Bronchial epithelial cell (primary cell): ENCODE measurements at regions not wholly inside any gene's neighbourhood (a gene's known extent, or its start where the extent isn't known, plus 50 kb on each side); places are given as distances from the start of the nearest gene placed in this dataset.
A peak's percentile ranks its signal among the peaks of the same experiment; 100 is the strongest.
"Not testable (repeated sequence)": the region's sequence is repeated elsewhere in the genome, so short reads cannot be mapped to it uniquely, and the experiment has no call there.

Experiments
- DNase-seq: peaks from one replicate; pipeline ENCODE4 v3.0.0-alpha.2; 2010; ENCODE audit warnings: low read depth
- FAIRE-seq: peaks from 2 replicates; lab custom pipeline; 2011; peaks lifted over from hg19 to GRCh38; lab: Jason Lieb, UNC
- H3K27me3 ChIP-seq: 2 replicates; pipeline ENCODE4 v1.5.1; 2011; ENCODE audit warnings: low read length; ENCODE audit not compliant: control insufficient read depth, insufficient read depth
- H3K36me3 ChIP-seq: 2 replicates; pipeline ENCODE4 v1.5.1; 2011; ENCODE audit warnings: low read length; ENCODE audit not compliant: control insufficient read depth, insufficient read depth
- H3K4me3 ChIP-seq: 2 replicates; pipeline ENCODE4 v1.5.1; 2011; ENCODE audit warnings: mild to moderate bottlenecking, low read depth, low read length, control low read depth
- TF ChIP-seq, protein P1 (sequence below): IDR thresholded peaks from 2 replicates; pipeline ENCODE4 v1.5.1; 2011; ENCODE audit warnings: mild to moderate bottlenecking, moderate library complexity, low read length, control low read depth, inconsistent platforms; ENCODE audit not compliant: insufficient read depth, severe bottlenecking

DNA sequence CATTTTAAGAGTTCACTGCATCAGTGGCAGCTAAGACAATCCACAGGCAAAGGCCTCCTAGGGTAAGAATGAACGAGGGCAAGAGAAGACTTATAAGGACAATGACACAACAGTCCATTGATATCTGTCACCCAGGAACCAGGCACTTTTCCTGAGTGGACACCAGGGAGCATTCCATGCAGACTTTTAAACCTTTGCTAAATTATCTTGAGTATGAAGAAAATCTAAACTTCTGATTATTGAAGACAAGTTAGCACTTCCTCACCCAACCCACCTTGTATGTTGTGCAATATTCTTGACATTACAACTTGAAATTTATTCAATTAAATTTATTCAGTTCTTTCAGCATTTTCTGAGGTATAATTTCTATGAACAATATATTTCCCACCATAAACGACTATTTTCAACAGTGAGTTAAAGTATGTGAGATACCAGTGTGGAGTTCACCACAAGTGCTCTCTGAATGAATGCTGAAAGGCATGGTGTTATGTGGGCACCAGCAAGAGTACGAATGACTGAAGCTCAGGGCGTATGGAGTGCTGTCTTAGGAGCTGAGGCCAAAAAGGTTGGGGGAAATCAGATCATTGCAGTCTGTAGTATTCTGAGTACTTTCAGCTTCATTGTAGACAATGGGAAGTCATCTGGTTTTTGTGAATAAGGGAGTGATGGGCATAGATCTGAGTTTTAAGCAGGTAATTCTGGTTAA, 124.3 kb upstream of the LMNTD1 start:
- FAIRE-seq (no peak), DNase-seq (peak; percentile 18)
- TF ChIP-seq, protein P1, sequence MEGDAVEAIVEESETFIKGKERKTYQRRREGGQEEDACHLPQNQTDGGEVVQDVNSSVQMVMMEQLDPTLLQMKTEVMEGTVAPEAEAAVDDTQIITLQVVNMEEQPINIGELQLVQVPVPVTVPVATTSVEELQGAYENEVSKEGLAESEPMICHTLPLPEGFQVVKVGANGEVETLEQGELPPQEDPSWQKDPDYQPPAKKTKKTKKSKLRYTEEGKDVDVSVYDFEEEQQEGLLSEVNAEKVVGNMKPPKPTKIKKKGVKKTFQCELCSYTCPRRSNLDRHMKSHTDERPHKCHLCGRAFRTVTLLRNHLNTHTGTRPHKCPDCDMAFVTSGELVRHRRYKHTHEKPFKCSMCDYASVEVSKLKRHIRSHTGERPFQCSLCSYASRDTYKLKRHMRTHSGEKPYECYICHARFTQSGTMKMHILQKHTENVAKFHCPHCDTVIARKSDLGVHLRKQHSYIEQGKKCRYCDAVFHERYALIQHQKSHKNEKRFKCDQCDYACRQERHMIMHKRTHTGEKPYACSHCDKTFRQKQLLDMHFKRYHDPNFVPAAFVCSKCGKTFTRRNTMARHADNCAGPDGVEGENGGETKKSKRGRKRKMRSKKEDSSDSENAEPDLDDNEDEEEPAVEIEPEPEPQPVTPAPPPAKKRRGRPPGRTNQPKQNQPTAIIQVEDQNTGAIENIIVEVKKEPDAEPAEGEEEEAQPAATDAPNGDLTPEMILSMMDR: peak; percentile 33
- Histone ChIP-seq H3K4me3 (no peak overlapping the region), H3K36me3 (no peaks in the 10 kb centered on the region), H3K27me3 (no peaks in the 10 kb centered on the region)

DNA sequence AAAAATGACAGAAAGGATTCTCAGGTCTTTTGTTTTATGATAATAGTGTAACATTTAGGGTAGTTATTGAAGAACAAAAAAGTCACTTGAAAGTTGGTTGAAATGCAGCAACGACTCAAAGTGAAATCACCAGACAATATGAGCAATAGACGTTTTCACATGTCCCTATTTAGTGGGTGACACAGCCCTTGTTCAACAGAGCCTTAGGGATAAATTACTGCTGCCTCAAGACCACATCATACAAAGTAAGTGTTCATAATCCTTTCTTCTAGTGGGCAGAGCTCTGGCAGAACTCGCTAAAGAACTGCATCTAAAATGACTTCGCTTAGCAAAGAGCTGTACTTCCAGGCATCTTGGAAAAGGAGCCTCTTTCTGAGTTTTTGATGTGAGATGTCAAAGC, 128.5 kb upstream of the LMNTD1 start:
- Histone ChIP-seq H3K27me3 (no peaks in the 10 kb centered on the region), H3K4me3 (no peak overlapping the region), H3K36me3 (no peaks in the 10 kb centered on the region)
- TF ChIP-seq, protein P1: no peak
- FAIRE-seq (no peak), DNase-seq (peak; percentile 55)

DNA sequence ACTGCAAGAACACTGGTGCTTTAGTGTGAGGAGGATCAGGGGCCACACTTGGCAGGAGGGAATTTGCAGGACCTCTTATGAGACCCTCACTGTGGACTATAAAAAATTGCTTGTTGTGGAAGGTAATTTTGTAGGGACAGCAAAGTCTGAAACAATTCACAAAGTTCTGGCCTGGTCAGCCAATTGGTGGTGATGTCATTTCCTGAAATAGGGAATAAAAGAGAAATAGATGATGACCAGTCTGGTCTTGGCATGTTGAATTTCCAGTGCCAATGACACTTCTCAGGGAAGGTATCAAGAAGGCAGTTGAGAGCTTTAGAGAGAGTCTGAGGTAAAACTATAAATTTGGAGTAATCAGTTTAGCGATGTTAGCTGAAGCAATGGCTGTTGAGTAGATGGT, 129.3 kb upstream of the LMNTD1 start:
- H3K27me3 ChIP-seq: no peaks in the 10 kb centered on the region
- TF ChIP-seq, protein P1: no peak
- H3K4me3 ChIP-seq: no peak overlapping the region
- no peaks in the 10 kb centered on the region for H3K36me3 ChIP-seq
- no peak for FAIRE-seq
- peak; percentile 5 for DNase-seq

DNA sequence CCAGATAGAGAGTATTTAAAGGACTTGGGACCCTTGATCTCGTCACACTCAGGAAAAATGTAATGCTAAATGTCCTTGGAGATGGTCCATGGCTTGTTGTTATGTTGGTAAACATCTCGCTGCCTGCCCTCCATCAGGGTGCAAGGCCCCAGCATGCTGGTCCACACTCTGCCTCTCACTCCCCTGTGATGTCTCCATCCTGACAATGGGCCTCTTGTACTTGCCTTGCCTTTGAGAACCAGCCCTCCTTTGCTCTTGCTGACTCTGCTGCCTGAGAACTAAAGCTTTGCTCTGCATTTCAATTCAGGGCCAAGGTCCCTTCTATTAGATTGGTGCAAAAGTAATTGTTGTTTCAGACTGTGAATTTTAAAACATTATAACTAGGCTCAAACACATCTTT, 131.0 kb upstream of the LMNTD1 start:
- TF ChIP-seq, protein P1: no peak
- Histone ChIP-seq H3K4me3 (no peak overlapping the region), H3K27me3 (no peaks in the 10 kb centered on the region), H3K36me3 (no peaks in the 10 kb centered on the region)
- FAIRE-seq (no peak), DNase-seq (no peak)

DNA sequence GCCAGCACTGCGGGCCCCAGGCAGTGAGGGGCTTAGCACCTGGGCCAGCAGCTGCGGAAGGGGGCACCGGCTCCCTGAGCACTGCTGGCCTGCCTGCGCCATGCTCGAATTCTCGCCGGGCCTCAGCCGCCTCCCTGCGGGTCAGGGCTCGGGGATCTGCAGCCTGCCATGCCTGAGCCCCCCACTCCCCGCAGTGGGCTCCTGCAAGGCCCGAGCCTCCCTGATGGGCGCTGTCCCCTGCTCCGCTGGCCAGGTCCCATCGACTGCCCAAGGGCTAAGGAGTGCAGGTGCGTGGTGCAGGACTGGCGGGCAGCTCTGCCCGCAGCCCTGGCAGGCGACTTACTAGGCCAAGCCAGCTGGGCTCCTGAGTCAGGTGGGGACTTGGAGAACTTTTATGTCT, 133.3 kb upstream of the LMNTD1 start:
- FAIRE-seq: no peak
- H3K36me3 ChIP-seq: no peaks in the 10 kb centered on the region
- TF ChIP-seq, protein P1: no peak
- H3K4me3 ChIP-seq: no peak overlapping the region
- no peak for DNase-seq
- no peaks in the 10 kb centered on the region for H3K27me3 ChIP-seq

DNA sequence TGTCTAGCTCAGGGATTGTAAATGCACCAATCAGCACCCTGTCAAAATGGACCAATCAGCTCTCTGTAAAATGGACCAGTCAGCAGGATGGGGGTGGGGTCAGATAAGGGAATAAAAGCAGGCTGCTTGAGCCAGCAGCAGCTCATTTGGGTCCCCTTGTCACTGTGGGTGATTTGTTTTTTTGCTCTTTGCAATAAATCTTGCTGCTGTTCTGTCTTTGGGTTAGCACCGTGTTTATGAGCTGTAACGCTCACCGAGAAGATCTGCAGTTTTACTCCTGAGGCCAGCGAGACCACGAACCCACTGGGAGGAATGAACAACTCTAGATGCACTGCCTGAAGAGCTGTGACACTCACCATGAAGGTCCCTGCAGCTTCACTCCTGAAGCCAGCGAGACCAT, 134.1 kb upstream of the LMNTD1 start:
- FAIRE-seq (peak; percentile 7), DNase-seq (no peak)
- TF ChIP-seq, protein P1: no peak
- Histone ChIP-seq H3K27me3 (no peaks in the 10 kb centered on the region), H3K36me3 (no peaks in the 10 kb centered on the region), H3K4me3 (no peak overlapping the region)

DNA sequence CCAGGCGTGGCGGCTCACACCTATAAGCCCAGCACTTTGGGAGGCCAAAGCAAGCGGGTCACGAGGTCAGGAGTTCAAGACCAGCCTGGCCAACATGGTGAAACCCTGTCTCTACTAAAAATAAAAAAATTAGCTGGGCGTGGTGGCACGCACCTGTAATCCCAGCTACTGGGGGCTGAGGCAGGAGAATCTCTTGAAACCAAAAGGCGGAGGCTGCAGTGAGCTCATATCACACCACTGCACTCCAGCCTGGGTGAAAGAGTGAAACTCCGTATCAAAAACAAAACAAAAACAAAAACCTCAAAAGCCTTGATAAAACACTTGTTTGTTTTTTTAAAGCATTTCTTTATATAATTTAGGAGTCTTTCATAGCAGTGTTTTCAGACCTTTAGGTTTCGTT, 135.8 kb upstream of the LMNTD1 start:
- not testable (repeated sequence) for H3K27me3 ChIP-seq, H3K4me3 ChIP-seq, DNase-seq, H3K36me3 ChIP-seq, FAIRE-seq
